Transverse colon (tissue), 4 donors: ENCODE measurements at regions not wholly inside any gene's neighbourhood (a gene's known extent, or its start where the extent isn't known, plus 50 kb on each side); places are given as distances from the start of the nearest gene placed in this dataset.

Experiments used
- DNase-seq: peaks from one replicate; pipeline ENCODE4 v3.0.0-alpha.2; 2019
- H3K27ac ChIP-seq, 4 donors: fragments of 200-600 bp; sonication (generic); 2 replicates each; pipeline ENCODE4 v1.5.1; 2016 to 2018; ENCODE audit warnings: inconsistent platforms in 4 of 4
- H3K27me3 ChIP-seq: fragments of 200-600 bp; sonication (generic); 2 replicates; pipeline ENCODE4 v1.5.1; 2017; ENCODE audit warnings: inconsistent platforms
- H3K36me3 ChIP-seq, 4 donors: fragments of 200-600 bp; sonication (generic); 2 replicates each; pipeline ENCODE4 v1.5.1; 2017 to 2019; ENCODE audit warnings: inconsistent platforms in 4 of 4
- H3K4me1 ChIP-seq, 4 donors: fragments of 200-600 bp; sonication (generic); 2 replicates each; pipeline ENCODE4 v1.5.1; 2017 to 2020; ENCODE audit warnings: inconsistent platforms in 4 of 4
- H3K4me3 ChIP-seq, 4 donors: fragments of 200-600 bp; sonication (generic); 1 replicate in 1 of 4; 2 replicates in 3 of 4; pipeline versions ENCODE4 v1.5.1 to v1.6.1; 2017 to 2019; ENCODE audit warnings: inconsistent platforms in 4 of 4
- H3K9me3 ChIP-seq, 2 donors: fragments of 200-600 bp; sonication (generic); 2 replicates each; pipeline ENCODE4 v1.5.1; 2017 to 2019; ENCODE audit warnings: inconsistent platforms in 2 of 2
- CTCF ChIP-seq, 5 experiments: fragments of 200-600 bp in 3 of 5; fragments of 450-650 bp in 2 of 5; sonication (generic) in 3 of 5; IDR thresholded peaks; 1 replicate in 2 of 5; 2 replicates in 3 of 5; pipeline ENCODE4 v1.5.1; 2016 to 2017; ENCODE audit warnings: antibody characterized with exemption in 5 of 5, inconsistent platforms in 3 of 5, mild to moderate bottlenecking in 2 of 5, moderate library complexity in 1 of 5
- EP300 ChIP-seq: sonication (generic); formaldehyde crosslinking; IDR thresholded peaks from one replicate; pipeline ENCODE4 v1.6.1; 2017; ENCODE audit warnings: antibody characterized with exemption, low read depth
- POLR2A ChIP-seq: fragments of 450-650 bp; IDR thresholded peaks from one replicate; pipeline ENCODE4 v1.6.1; 2016; ENCODE audit warnings: antibody characterized with exemption, mild to moderate bottlenecking, moderate library complexity
- POLR2AphosphoS5 ChIP-seq, 3 donors: sonication (generic); formaldehyde crosslinking; IDR thresholded peaks; one replicate each; pipeline ENCODE4 v1.6.1; 2016; ENCODE audit warnings: antibody characterized with exemption in 3 of 3
- WGBS, 2 donors: methylation state at CpG; one replicate each; pipeline ENCODE4 v1.1.5; 2018; ENCODE audit warnings: low coverage in 1 of 2; 5-methylcytosine and 5-hydroxymethylcytosine counted together
- in situ Hi-C, 4 donors: fragments of 200-750 bp; cut with MboI; loops; one replicate each; pipeline versions ENCODE4 v1.15.0 to v1.15.1; 2017; ENCODE audit warnings: low sequenced_read_pairs in 3 of 4, low pct_ligation_motif_present in 1 of 4, low pct_unique_long_range_greater_than_20kb in 1 of 4
- intact Hi-C: fragments of 100-400 bp; cut with DNase I; formaldehyde crosslinking; loops from one replicate; pipeline ENCODE4 v1.15.1; 2023; ENCODE audit warnings: low total_unique reads

- Histone ChIP-seq H3K36me3 (no peaks in the 10 kb centered on the region), H3K4me1 (no peaks in the 10 kb centered on the region), H3K4me3 (no peak overlapping the region), H3K27ac (no peak overlapping the region), H3K9me3 (no peaks in the 10 kb centered on the region), H3K27me3 (no peaks in the 10 kb centered on the region)
- in situ Hi-C loops (no loop called here), intact Hi-C loops (no loop called here)
- 72 to 77% methylated on average over 3 of the region's 3 CpGs for WGBS, 2 donors
- no peak for DNase-seq
- TF ChIP-seq POLR2AphosphoS5 (IDR thresholded peaks at IDR 0.05) (no peak), CTCF (IDR thresholded peaks at IDR 0.05) (no peak), POLR2A (no peak), EP300 (no peak)
Observed at GRCh38 chr4:171256223-171256622, 557.0 kb upstream of the GALNTL6 start.

- H3K4me3 ChIP-seq, result no peak overlapping the region
- intact Hi-C loops (no loop called here), in situ Hi-C loops (no loop called here)
Observed at GRCh38 chr4:171246948-171247347, 566.3 kb upstream of the GALNTL6 start.

GRCh38 chr4:171242831-171243230, 570.4 kb upstream of the GALNTL6 start:
- 78 to 79% methylated on average over 2 of the region's 2 CpGs for WGBS, 2 donors
- H3K27me3 ChIP-seq, result no peaks in the 10 kb centered on the region
- no peak overlapping the region for H3K4me3 ChIP-seq
- no peak overlapping the region for H3K27ac ChIP-seq
- no peaks in the 10 kb centered on the region for H3K4me1 ChIP-seq
- TF ChIP-seq CTCF (IDR thresholded peaks at IDR 0.05) (no peak), EP300 (no peak), POLR2A (no peak), POLR2AphosphoS5 (IDR thresholded peaks at IDR 0.05) (no peak)
- in situ Hi-C loops, result no loop called here
- DNase-seq, result no peak
- H3K9me3 ChIP-seq, result no peaks in the 10 kb centered on the region
- no peaks in the 10 kb centered on the region for H3K36me3 ChIP-seq
- intact Hi-C loops, result no loop called here

More at GRCh38 chr4:171246948-171247347, 566.3 kb upstream of the GALNTL6 start:
- TF ChIP-seq EP300 (no peak), POLR2A (no peak), CTCF (IDR thresholded peaks at IDR 0.05) (no peak), POLR2AphosphoS5 (IDR thresholded peaks at IDR 0.05) (no peak)
- H3K27me3 ChIP-seq, result no peaks in the 10 kb centered on the region
- H3K4me1 ChIP-seq, result no peaks in the 10 kb centered on the region
- no peak for DNase-seq
- no peak overlapping the region for H3K27ac ChIP-seq
- no peaks in the 10 kb centered on the region for H3K36me3 ChIP-seq
- H3K9me3 ChIP-seq, result no peaks in the 10 kb centered on the region

GRCh38 chr4:171239196-171239595, 574.0 kb upstream of the GALNTL6 start:
- H3K9me3 ChIP-seq, result no peaks in the 10 kb centered on the region
- in situ Hi-C loops, result no loop called here
- DNase-seq, result no peak
- no peak overlapping the region for H3K4me3 ChIP-seq
- H3K36me3 ChIP-seq, result no peaks in the 10 kb centered on the region
- H3K27ac ChIP-seq, result no peak overlapping the region
- TF ChIP-seq POLR2AphosphoS5 (IDR thresholded peaks at IDR 0.05) (no peak), EP300 (no peak), CTCF (IDR thresholded peaks at IDR 0.05) (no peak)
- H3K4me1 ChIP-seq, result no peaks in the 10 kb centered on the region
- 60 to 67% methylated on average over 1 of the region's 1 CpG for WGBS, 2 donors
- H3K27me3 ChIP-seq, result no peaks in the 10 kb centered on the region
- intact Hi-C loops, result no loop called here
